ENCODE measurements at regions not wholly inside any gene's neighbourhood (a gene's known extent, or its start where the extent isn't known, plus 50 kb on each side); places are given as distances from the start of the nearest gene placed in this dataset.

GRCh38 chr11:131203040-131203439 lies 167.4 kb upstream of the NTM start:
- intact Hi-C loops (cut with DNase I), result no loop called here
- no peak for ATAC-seq
- TF ChIP-seq CTCF (IDR thresholded peaks at IDR 0.05) (no peak), POLR2A (IDR thresholded peaks at IDR 0.05) (no peak)
- H3K9me3 ChIP-seq, result no peaks in the 10 kb centered on the region
- H3K27ac ChIP-seq, result no peak overlapping the region
- WGBS (ENCODE audit: insufficient coverage, low coverage, low lambda C conversion rate, missing lambda C conversion rate), result 17% methylated on average over 1 of the region's 1 CpG
- no peak for DNase-seq
- no peak overlapping the region for H3K4me3 ChIP-seq
- no peaks in the 10 kb centered on the region for H3K36me3 ChIP-seq
- H3K4me1 ChIP-seq, result no peaks in the 10 kb centered on the region
- no peaks in the 10 kb centered on the region for H3K27me3 ChIP-seq

GRCh38 chr11:131204282-131204681 lies 166.1 kb upstream of the NTM start:
- H3K4me3 ChIP-seq, result no peak overlapping the region
- no peak for TF ChIP-seq CTCF (IDR thresholded peaks at IDR 0.05)
- TF ChIP-seq POLR2A (IDR thresholded peaks at IDR 0.05), result no peak
- WGBS (ENCODE audit: insufficient coverage, low coverage, low lambda C conversion rate, missing lambda C conversion rate), result 63% methylated on average over 9 of the region's 10 CpGs

GRCh38 chr11:131204765-131205380 lies 165.5 kb upstream of the NTM start:
- Histone ChIP-seq H3K36me3 (no peaks in the 10 kb centered on the region), H3K27me3 (no peaks in the 10 kb centered on the region), H3K4me1 (no peaks in the 10 kb centered on the region), H3K9me3 (no peaks in the 10 kb centered on the region), H3K4me3 (no peak overlapping the region), H3K27ac (no peak overlapping the region)
- intact Hi-C loops (cut with DNase I), result no loop called here
- 17% methylated on average over 5 of the region's 11 CpGs for WGBS (ENCODE audit: insufficient coverage, low coverage, low lambda C conversion rate, missing lambda C conversion rate)
- no peak for DNase-seq
- ATAC-seq, result no peak
- TF ChIP-seq CTCF (IDR thresholded peaks at IDR 0.05), result no peak
- TF ChIP-seq POLR2A (IDR thresholded peaks at IDR 0.05), result no peak

More at GRCh38 chr11:131204282-131204681, 166.1 kb upstream of the NTM start:
- H3K9me3 ChIP-seq, result no peaks in the 10 kb centered on the region
- H3K36me3 ChIP-seq, result no peaks in the 10 kb centered on the region
- DNase-seq (no peak), ATAC-seq (no peak)
- H3K27me3 ChIP-seq, result no peaks in the 10 kb centered on the region
- no peaks in the 10 kb centered on the region for H3K4me1 ChIP-seq
- intact Hi-C loops (cut with DNase I), result no loop called here
- no peak overlapping the region for H3K27ac ChIP-seq

- Histone ChIP-seq H3K27me3 (no peaks in the 10 kb centered on the region), H3K4me3 (no peak overlapping the region), H3K9me3 (no peaks in the 10 kb centered on the region), H3K4me1 (no peaks in the 10 kb centered on the region), H3K36me3 (no peaks in the 10 kb centered on the region), H3K27ac (no peak overlapping the region)
- no peak for TF ChIP-seq POLR2A (IDR thresholded peaks at IDR 0.05)
- TF ChIP-seq CTCF (IDR thresholded peaks at IDR 0.05), result no peak
- intact Hi-C loops (cut with DNase I), result no loop called here
- WGBS (ENCODE audit: insufficient coverage, low coverage, low lambda C conversion rate, missing lambda C conversion rate), result 49% methylated on average over 3 of the region's 3 CpGs
- no peak for DNase-seq
- no peak for ATAC-seq
Measured at GRCh38 chr11:131206671-131207070, 163.7 kb upstream of the NTM start.

DNA sequence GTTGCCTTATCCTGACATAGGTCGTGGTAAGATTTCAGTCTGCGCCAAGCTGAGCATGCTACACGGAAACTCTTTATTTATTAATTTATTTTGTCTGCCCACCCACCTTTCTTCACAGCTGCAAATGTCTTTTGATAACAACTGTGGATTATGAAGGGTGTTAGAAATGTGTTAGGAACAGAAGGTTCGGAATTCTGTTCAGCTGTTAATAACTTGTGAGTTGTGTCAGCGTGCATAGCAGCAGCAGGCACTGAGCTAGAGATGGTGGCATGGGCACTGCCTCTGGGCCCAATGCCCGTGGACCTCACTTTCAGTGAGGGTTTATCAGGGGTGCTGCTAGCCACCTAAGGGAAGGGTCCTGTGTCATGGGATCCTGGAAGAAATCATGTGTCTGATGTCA lies 162.5 kb upstream of the NTM start:
- 60% methylated on average over 5 of the region's 6 CpGs for WGBS (ENCODE audit: insufficient coverage, low coverage, low lambda C conversion rate, missing lambda C conversion rate)
- TF ChIP-seq CTCF (IDR thresholded peaks at IDR 0.05), result no peak
- no peak for TF ChIP-seq POLR2A (IDR thresholded peaks at IDR 0.05)
- intact Hi-C loops (cut with DNase I), result no loop called here
- no peaks in the 10 kb centered on the region for H3K4me1 ChIP-seq
- H3K27ac ChIP-seq, result no peak overlapping the region
- no peaks in the 10 kb centered on the region for H3K9me3 ChIP-seq
- DNase-seq (no peak), ATAC-seq (no peak)
- no peaks in the 10 kb centered on the region for H3K27me3 ChIP-seq
- H3K4me3 ChIP-seq, result no peak overlapping the region
- H3K36me3 ChIP-seq, result no peaks in the 10 kb centered on the region

All from right lobe of liver (tissue), 6 donors.